IMR-90 (cell line): ENCODE measurements at regions not wholly inside any gene's neighbourhood (a gene's known extent, or its start where the extent isn't known, plus 50 kb on each side); places are given as distances from the start of the nearest gene placed in this dataset.
A peak's percentile ranks its signal among the peaks of the same experiment; 100 is the strongest.

Source experiments
- ATAC-seq: fragments of 200-7000 bp; cut with Tn5 transposase; 2 replicates; pipeline ENCODE4 v1.9.1; 2020; ENCODE audit warnings: low read depth, mild to moderate bottlenecking, moderate library complexity
- BruUV-seq: library from RNA; stranded (reverse); fragments of 400-500 nt; replicated peaks from 2 replicates; lab custom pipeline; 2021; lab: Mats Ljungman, UMichigan
- CTCF ChIA-PET: fragments of 300-600 bp; formaldehyde crosslinking; extraction: SDS; loops from one replicate; lab custom pipeline; 2021; ENCODE audit warnings: antibody characterized with exemption; lab: Yijun Ruan, JAX
- POLR2A ChIA-PET: fragments of 300-600 bp; sonication (Branson Sonifier 250); formaldehyde crosslinking; loops from one replicate; lab custom pipeline; 2022; ENCODE audit warnings: antibody characterized with exemption; ENCODE audit not compliant: unreplicated experiment; lab: Charles Lee
- DNase-seq: peaks from one replicate; pipeline ENCODE4 v3.0.0; 2013
- H2AFZ ChIP-seq: replicated peaks from 2 replicates; pipeline ENCODE3; 2013; ENCODE audit warnings: low read length, mild to moderate bottlenecking; ENCODE audit not compliant: poor library complexity
- H2AK5ac ChIP-seq: 2 replicates; pipeline ENCODE4 v1.6.1; 2013; ENCODE audit warnings: low read depth, low read length, inconsistent platforms
- H2AK9ac ChIP-seq: replicated peaks from 2 replicates; pipeline ENCODE3; 2013; ENCODE audit warnings: mild to moderate bottlenecking, low read depth, low read length, moderate library complexity; ENCODE audit not compliant: poor library complexity
- H2BK120ac ChIP-seq: 2 replicates; pipeline ENCODE4 v1.6.1; 2013; ENCODE audit warnings: low read depth, low read length, inconsistent platforms
- H2BK15ac ChIP-seq: 3 replicates; pipeline ENCODE4 v1.6.1; 2013; ENCODE audit warnings: low read depth, low read length, inconsistent platforms
- H2BK20ac ChIP-seq: 2 replicates; pipeline ENCODE4 v1.6.1; 2013; ENCODE audit warnings: low read depth, mild to moderate bottlenecking, inconsistent platforms, low read length, moderate library complexity
- H2BK5ac ChIP-seq: 2 replicates; pipeline ENCODE4 v1.6.1; 2013; ENCODE audit warnings: mild to moderate bottlenecking, low read depth, low read length, inconsistent platforms; ENCODE audit not compliant: poor library complexity, severe bottlenecking
- H3K14ac ChIP-seq: replicated peaks from 2 replicates; pipeline ENCODE4 v1.6.1; 2013; ENCODE audit warnings: low read depth, low read length, inconsistent platforms
- H3K18ac ChIP-seq: 2 replicates; pipeline ENCODE4 v1.6.1; 2013; ENCODE audit warnings: low read depth, low read length, control low read depth
- H3K23ac ChIP-seq: 2 replicates; pipeline ENCODE4 v1.6.1; 2013; ENCODE audit warnings: low read depth, low read length, inconsistent platforms
- H3K27ac ChIP-seq: 2 replicates; pipeline ENCODE4 v1.5.1; 2013; ENCODE audit warnings: mild to moderate bottlenecking, control low read depth, low read length; ENCODE audit not compliant: insufficient read depth
- H3K27me3 ChIP-seq: 2 replicates; pipeline ENCODE4 v1.6.1; 2013; ENCODE audit warnings: low read length; ENCODE audit not compliant: control insufficient read depth, insufficient read depth
- H3K36me3 ChIP-seq: 2 replicates; pipeline ENCODE4 v1.6.1; 2013; ENCODE audit warnings: low read length, mixed read lengths; ENCODE audit not compliant: control insufficient read depth, insufficient read depth
- H3K4ac ChIP-seq: 2 replicates; pipeline ENCODE4 v1.6.1; 2013; ENCODE audit warnings: low read depth, low read length, inconsistent platforms
- H3K4me1 ChIP-seq: 2 replicates; pipeline ENCODE4 v1.6.1; 2013; ENCODE audit warnings: low read length, mixed read lengths; ENCODE audit not compliant: control insufficient read depth, insufficient read depth
- H3K4me2 ChIP-seq: 2 replicates; pipeline ENCODE4 v1.6.1; 2013; ENCODE audit warnings: low read depth, mild to moderate bottlenecking, control low read depth, low read length, moderate library complexity
- H3K4me3 ChIP-seq: 2 replicates; pipeline ENCODE4 v1.5.1; 2013; ENCODE audit warnings: low read depth, mild to moderate bottlenecking, control low read depth, low read length, moderate library complexity; ENCODE audit not compliant: insufficient read depth
- H3K56ac ChIP-seq: 2 replicates; pipeline ENCODE4 v1.6.1; 2013; ENCODE audit warnings: low read length, inconsistent platforms; ENCODE audit not compliant: insufficient read depth; ENCODE audit errors: extremely low read depth
- H3K79me1 ChIP-seq, 2 experiments: 2 replicates each; pipeline ENCODE4 v1.6.1; 2013; ENCODE audit warnings: low read length in 2 of 2, inconsistent platforms in 1 of 2, low read depth in 1 of 2
- H3K9ac ChIP-seq: 2 replicates; pipeline ENCODE4 v1.6.1; 2013; ENCODE audit warnings: low read depth, low read length, control low read depth
- H3K9me1 ChIP-seq: 2 replicates; pipeline ENCODE4 v1.6.1; 2013; ENCODE audit warnings: low read length, inconsistent platforms; ENCODE audit not compliant: insufficient read depth
- H3K9me3 ChIP-seq: 2 replicates; pipeline ENCODE4 v1.6.1; 2013; ENCODE audit warnings: low read length; ENCODE audit not compliant: control insufficient read depth, insufficient read depth
- H4K20me1 ChIP-seq: 2 replicates; pipeline ENCODE4 v1.6.1; 2013; ENCODE audit warnings: low read length, inconsistent platforms; ENCODE audit not compliant: insufficient read depth
- H4K5ac ChIP-seq: 2 replicates; pipeline ENCODE4 v1.6.1; 2013; ENCODE audit warnings: mild to moderate bottlenecking, low read depth, low read length, control low read depth
- H4K8ac ChIP-seq, 2 experiments: 2 replicates each; pipeline ENCODE4 v1.6.1; 2013; ENCODE audit warnings: low read depth in 2 of 2, low read length in 2 of 2, control low read depth in 1 of 2, inconsistent platforms in 1 of 2
- H4K91ac ChIP-seq: 2 replicates; pipeline ENCODE4 v1.6.1; 2013; ENCODE audit warnings: low read depth, low read length, inconsistent platforms; ENCODE audit not compliant: insufficient read depth
- BHLHE40 ChIP-seq: fragments of 150-350 bp; IDR thresholded peaks from 2 replicates; pipeline ENCODE4 v1.6.1; 2016; ENCODE audit warnings: mild to moderate bottlenecking, low read depth, low read length
- CEBPB ChIP-seq: IDR thresholded peaks from 2 replicates; pipeline ENCODE4 v1.6.1; 2012; ENCODE audit warnings: low read depth, low read length, improper control_type of control experiment
- CHD1 ChIP-seq: IDR thresholded peaks from 2 replicates; pipeline ENCODE4 v1.6.1; 2012; ENCODE audit warnings: low read depth, low read length, improper control_type of control experiment
- CTCF ChIP-seq: conservative IDR thresholded peaks from 2 replicates; pipeline ENCODE4 v1.5.1; 2012; ENCODE audit warnings: mild to moderate bottlenecking, low read depth, low read length, improper control_type of control experiment
- ELK1 ChIP-seq: fragments of 150-350 bp; IDR thresholded peaks from 2 replicates; pipeline ENCODE4 v1.6.1; 2016; ENCODE audit warnings: low read depth, mild to moderate bottlenecking, low read length, moderate library complexity, borderline replicate concordance
- FOS ChIP-seq: fragments of 150-350 bp; IDR thresholded peaks from 2 replicates; pipeline ENCODE4 v1.6.1; 2016; ENCODE audit warnings: low read depth, low read length
- MAFK ChIP-seq: IDR thresholded peaks from 2 replicates; pipeline ENCODE4 v1.6.1; 2012; ENCODE audit warnings: low read depth, low read length, improper control_type of control experiment
- MAZ ChIP-seq: IDR thresholded peaks from 2 replicates; pipeline ENCODE4 v1.6.1; 2012; ENCODE audit warnings: low read depth, mild to moderate bottlenecking, low read length, improper control_type of control experiment, moderate library complexity, borderline replicate concordance
- MXI1 ChIP-seq: IDR thresholded peaks from 2 replicates; pipeline ENCODE4 v1.6.1; 2012; ENCODE audit warnings: low read depth, mild to moderate bottlenecking, low read length, moderate library complexity, borderline replicate concordance
- NFE2L2 ChIP-seq: fragments of 150-350 bp; IDR thresholded peaks from 2 replicates; pipeline ENCODE4 v1.6.1; 2016; ENCODE audit warnings: low read depth, mild to moderate bottlenecking, low read length
- POLR2A ChIP-seq: IDR thresholded peaks from 2 replicates; pipeline ENCODE4 v1.6.1; 2012; ENCODE audit warnings: mild to moderate bottlenecking, low read depth, low read length
- RAD21 ChIP-seq: IDR thresholded peaks from 2 replicates; pipeline ENCODE4 v1.6.1; 2012; ENCODE audit warnings: low read length, improper control_type of control experiment
- RCOR1 ChIP-seq: IDR thresholded peaks from 2 replicates; pipeline ENCODE4 v1.6.1; 2012; ENCODE audit warnings: mild to moderate bottlenecking, low read length, improper control_type of control experiment; ENCODE audit not compliant: insufficient replicate concordance
- RFX5 ChIP-seq: IDR thresholded peaks from 2 replicates; pipeline ENCODE4 v1.8.0; 2012; ENCODE audit warnings: low read depth, mild to moderate bottlenecking, low read length, moderate library complexity
- SMC3 ChIP-seq: fragments of 150-350 bp; IDR thresholded peaks from 2 replicates; pipeline ENCODE4 v1.6.1; 2016; ENCODE audit warnings: low read depth, mild to moderate bottlenecking, antibody characterized with exemption, low read length, moderate library complexity
- USF2 ChIP-seq: fragments of 150-350 bp; IDR thresholded peaks from 2 replicates; pipeline ENCODE4 v1.6.1; 2017; ENCODE audit warnings: mild to moderate bottlenecking, antibody characterized with exemption, low read length, low read depth
- dilution Hi-C: fragments of 300-500 bp; cut with HindIII; formaldehyde crosslinking; loops from one replicate; pipeline ENCODE4 v1.14.3; 2018; ENCODE audit warnings: low sequenced_read_pairs; ENCODE audit not compliant: unreplicated experiment
- in situ Hi-C: fragments of 300-500 bp; cut with MboI; formaldehyde crosslinking; loops from 3 replicates; pipeline ENCODE4 v1.14.3; 2019; ENCODE audit warnings: low sequenced_read_pairs, inconsistent platforms, mixed read lengths
- intact Hi-C: fragments of 100-400 bp; cut with micrococcal nuclease; formaldehyde crosslinking; loops from 2 replicates; pipeline ENCODE4 v1.10.0; 2022

- Histone ChIP-seq H4K8ac (no peak overlapping the region), H3K27ac (no peak overlapping the region), H3K56ac (no peak overlapping the region), H3K4me1 (no peaks in the 10 kb centered on the region), H2AK5ac (no peak overlapping the region), H3K18ac (no peak overlapping the region), H3K14ac (no peak overlapping the region), H2BK5ac (no peak overlapping the region), H2AK9ac (no peak overlapping the region), H3K4me2 (no peak overlapping the region), H3K9me1 (no peaks in the 10 kb centered on the region), H3K27me3 (no peaks in the 10 kb centered on the region), H2BK15ac (no peak overlapping the region), H2BK20ac (no peak overlapping the region), H3K36me3 (no peaks in the 10 kb centered on the region), H3K4me3 (no peak overlapping the region), H3K23ac (no peak overlapping the region), H4K91ac (no peak overlapping the region), H3K79me1 (no peaks in the 10 kb centered on the region), H4K20me1 (no peaks in the 10 kb centered on the region), H4K5ac (no peak overlapping the region), H2BK120ac (no peak overlapping the region), H3K9me3 (no peaks in the 10 kb centered on the region), H3K4ac (no peak overlapping the region), H3K9ac (no peak overlapping the region), H2AFZ (no peak overlapping the region)
- peak; percentile 58 for DNase-seq
- dilution Hi-C loops (no loop called here), intact Hi-C loops (no loop called here), in situ Hi-C loops (loop anchor here (10.0 to 25.0 kb wide), 2 partner anchors 230 to 417 kb away; no protein-coding TSS in a partner anchor)
- ATAC-seq = 0 out of 2 replicates have a peak, but pooled peaks have one; percentile 18
- TF ChIP-seq MXI1 (no peak), POLR2A (no peak), CTCF (no peak), USF2 (no peak), MAFK (no peak), NFE2L2 (no peak), SMC3 (no peak), CHD1 (no peak), RAD21 (no peak), RFX5 (no peak), RCOR1 (no peak), FOS (no peak), ELK1 (no peak), CEBPB (no peak), BHLHE40 (no peak), MAZ (no peak)
- BruUV-seq = no TSS peak
- POLR2A ChIA-PET = no interaction called here
- CTCF ChIA-PET = interaction anchor here (0.6 kb wide), 1 partner anchor 1353 kb away, joined by 4 read pairs; no protein-coding TSS in a partner anchor
These were observed 135.6 kb upstream of the ZC3H12C start for GRCh38 chr11:109957601-109958000.
